Heart left ventricle (tissue), 13 donors: ENCODE measurements at regions not wholly inside any gene's neighbourhood (a gene's known extent, or its start where the extent isn't known, plus 50 kb on each side); places are given as distances from the start of the nearest gene placed in this dataset.

ENCODE experiments used
- POLR2A ChIP-seq, 2 donors: fragments of 450-650 bp; IDR thresholded peaks; one replicate each; pipeline ENCODE4 v1.6.1; 2017; ENCODE audit warnings: antibody characterized with exemption in 2 of 2, mild to moderate bottlenecking in 2 of 2, moderate library complexity in 2 of 2
- TF ChIP-seq, protein P1 (sequence below), 12 donors: fragments of 200-600 bp; sonication (generic) in 4 of 12; IDR thresholded peaks; one replicate each; pipeline versions ENCODE4 v1.5.0 to v1.8.0; 2018 to 2022; ENCODE audit warnings: antibody characterized with exemption in 12 of 12, mild to moderate bottlenecking in 5 of 12
- donor health status: ischemic (EF 13 %, LVEDD 7.1; RV severe dilation, severe dysfunction).
- donor health status: DM: no; HTN: yes; CAD: no.
- donor health status: DM: no; HTN: no; CAD: no.
- donor health status: ischemic (EF 25% LVEDD 6.9; RV normal size, moderate dysfunction).
- donor health status: ischemic (EF 25% LVEDD 5.7; RV mildly dilated, moderate dysfunction).
- donor health status: ischemic (EF 35%, LVEDD 5.7; RV mildly dilated, moderate dysfunction).
- donor health status: nonischemic (EF 11% LVEDD 7.7; RV severe dilation, severe dysfunction).
- donor health status: DM: yes; HTN: yes; CAD: no.
- donor health status: PGD.
- donor health status: ischemic (EF 29% LVEDD 5.4; RV normal size, mild dysfunction).
- donor health status: nonischemic (EF 23%, LVEDD 6.1; RV moderate dilation, normal function).

DNA sequence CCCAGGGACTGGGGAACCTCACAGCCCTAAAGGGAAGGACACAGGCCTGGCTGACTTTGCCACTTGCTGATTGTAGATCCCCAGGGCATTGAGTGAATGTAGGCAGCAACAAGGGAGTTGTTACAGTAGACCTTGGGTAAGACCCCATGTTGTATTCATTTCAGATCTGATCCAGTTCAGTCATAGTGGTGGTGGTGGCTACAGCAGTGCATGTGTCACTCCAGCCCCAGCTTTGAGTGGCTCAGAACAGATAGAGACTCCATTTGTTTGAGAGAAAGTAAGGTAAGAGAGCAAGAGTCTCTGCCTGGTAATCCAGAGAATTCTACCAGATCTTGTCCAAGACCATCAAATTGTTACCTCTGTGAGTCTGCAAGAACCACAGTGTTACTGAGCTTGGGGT lies 278.7 kb upstream of the SATB1 start:
- no peak for TF ChIP-seq POLR2A (IDR thresholded peaks at IDR 0.05)
- TF ChIP-seq, protein P1, sequence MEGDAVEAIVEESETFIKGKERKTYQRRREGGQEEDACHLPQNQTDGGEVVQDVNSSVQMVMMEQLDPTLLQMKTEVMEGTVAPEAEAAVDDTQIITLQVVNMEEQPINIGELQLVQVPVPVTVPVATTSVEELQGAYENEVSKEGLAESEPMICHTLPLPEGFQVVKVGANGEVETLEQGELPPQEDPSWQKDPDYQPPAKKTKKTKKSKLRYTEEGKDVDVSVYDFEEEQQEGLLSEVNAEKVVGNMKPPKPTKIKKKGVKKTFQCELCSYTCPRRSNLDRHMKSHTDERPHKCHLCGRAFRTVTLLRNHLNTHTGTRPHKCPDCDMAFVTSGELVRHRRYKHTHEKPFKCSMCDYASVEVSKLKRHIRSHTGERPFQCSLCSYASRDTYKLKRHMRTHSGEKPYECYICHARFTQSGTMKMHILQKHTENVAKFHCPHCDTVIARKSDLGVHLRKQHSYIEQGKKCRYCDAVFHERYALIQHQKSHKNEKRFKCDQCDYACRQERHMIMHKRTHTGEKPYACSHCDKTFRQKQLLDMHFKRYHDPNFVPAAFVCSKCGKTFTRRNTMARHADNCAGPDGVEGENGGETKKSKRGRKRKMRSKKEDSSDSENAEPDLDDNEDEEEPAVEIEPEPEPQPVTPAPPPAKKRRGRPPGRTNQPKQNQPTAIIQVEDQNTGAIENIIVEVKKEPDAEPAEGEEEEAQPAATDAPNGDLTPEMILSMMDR (IDR thresholded peaks at IDR 0.05), result no peak
